GM19438 (cell line): ENCODE measurements at regions not wholly inside any gene's neighbourhood (a gene's known extent, or its start where the extent isn't known, plus 50 kb on each side); places are given as distances from the start of the nearest gene placed in this dataset.

Experiments
- ATAC-seq: cut with Tn5 transposase; IDR thresholded peaks from one replicate; pipeline ENCODE4 v1.9.1; 2021; ENCODE audit warnings: low read depth; ENCODE audit not compliant: unreplicated experiment

DNA sequence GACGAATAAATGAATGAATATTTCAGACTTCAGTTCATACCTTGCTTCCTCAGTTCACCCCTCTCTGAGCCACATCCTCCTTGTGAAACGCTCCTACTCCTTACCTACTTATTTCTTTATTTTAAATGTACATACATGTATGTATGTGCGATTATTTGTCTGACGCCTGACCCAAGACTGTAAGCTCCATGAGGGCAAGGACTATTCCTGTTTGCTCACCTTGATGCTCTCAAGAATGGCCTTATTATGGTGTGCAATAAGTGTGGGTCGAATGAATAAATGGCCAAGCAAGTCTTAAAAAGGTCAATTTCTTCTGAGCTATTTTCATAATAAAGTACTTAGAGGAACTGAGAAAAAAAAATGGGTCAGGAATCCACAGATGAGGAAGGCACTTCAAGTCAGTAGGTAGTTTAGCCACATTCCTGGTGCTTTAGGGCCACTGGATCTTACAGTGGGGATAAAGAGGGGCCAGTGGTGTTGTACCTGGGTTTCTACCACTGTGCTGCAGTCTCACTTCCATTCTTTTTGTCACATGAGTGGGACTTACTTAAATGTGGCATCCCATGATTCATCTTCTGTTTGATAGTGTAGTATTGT is 74.7 kb downstream of the SDC1 start:
- ATAC-seq: no peak

DNA sequence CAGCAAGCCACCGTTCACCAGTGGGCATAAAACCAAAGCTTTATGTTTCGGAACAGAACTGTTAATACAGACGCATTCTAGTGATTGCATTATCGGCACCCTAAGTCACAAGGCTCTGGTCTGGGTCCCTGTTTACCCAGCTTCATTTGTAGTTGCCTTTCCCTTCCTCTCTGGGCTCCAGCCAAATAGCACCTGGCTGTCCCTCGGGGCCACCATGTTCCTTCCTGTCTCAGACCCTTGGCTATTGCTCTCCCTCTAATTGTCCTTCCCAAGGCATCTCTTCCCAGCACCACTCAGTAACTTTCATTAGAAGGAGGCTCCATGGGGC is 75.3 kb downstream of the SDC1 start:
- no peak for ATAC-seq

DNA sequence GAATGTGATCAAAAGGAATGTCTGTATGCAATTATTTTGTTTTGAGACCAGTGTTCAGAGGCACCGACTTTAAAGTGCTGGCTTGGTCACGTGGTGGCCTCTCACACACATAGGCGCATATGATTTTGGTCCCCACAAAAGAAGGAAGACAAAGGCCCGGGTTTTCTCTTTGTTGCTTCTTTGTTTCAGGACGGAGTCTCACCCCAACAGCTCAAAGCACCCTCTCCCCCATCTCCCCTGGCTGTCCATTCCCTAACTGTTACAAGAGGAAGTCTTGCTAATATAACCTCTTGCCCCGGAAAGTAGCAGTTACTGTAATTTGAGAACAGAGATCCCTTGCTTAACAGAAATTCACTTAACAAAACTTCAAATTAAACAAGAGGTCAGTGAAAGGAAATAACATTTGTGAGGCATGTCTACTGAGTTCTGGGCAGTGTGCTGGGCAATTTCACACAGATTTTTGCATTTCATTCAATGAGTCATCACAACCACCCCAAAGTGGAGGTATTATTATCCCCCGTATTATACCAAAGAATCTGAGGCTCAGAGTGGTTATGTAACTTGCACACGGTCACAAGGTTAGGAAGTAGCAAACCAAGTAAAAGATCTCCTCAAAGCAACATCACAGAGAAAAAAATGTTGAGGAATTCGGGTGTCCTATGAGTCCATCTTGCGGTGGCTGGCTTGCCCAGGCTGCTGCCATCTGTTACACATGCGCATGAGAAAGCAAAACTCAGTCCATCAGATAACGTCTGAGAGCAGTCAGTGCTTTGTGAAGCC is 75.8 kb downstream of the SDC1 start:
- no peak for ATAC-seq

DNA sequence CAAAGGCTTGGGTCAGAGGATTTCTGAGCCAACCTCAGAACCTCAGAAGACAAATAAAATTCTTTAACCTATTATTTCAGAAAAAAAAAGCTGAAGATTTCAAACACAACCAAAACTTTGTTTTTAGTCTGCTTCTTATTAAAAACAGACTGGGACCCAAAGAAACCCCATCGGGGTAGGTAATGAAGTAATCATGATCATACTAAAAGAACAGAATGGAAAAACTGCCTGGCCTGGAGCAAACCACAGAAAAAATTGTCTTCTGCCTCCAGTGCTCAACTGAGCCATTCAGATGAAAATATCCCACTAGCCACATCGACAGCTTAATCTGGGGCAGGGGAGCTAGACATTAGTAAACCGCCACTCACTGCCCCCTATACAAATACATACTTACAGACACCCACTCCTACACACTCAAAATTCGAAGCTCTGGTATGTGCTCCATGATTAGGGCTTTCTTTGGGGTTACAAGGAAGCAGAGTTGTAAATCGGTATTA is 76.5 kb downstream of the SDC1 start:
- ATAC-seq: no peak

DNA sequence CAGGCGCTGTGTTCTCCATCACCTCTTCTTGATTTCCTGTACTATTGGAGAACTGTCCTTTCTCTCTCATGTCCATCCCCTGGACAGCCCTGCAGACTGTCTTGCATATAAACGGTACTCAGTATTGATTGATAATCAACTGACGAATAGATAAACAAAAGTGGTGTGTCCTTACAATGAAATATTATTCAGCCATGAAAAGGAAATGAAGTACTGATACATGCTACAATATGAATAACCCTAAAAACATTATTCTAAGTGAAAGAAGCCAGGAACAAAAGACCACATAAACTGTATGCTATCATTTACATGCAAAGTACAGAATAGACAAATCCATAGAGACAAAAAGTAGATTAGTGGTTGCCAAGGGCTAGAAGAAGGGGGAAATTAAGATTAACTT is 77.6 kb downstream of the SDC1 start:
- ATAC-seq: no peak

DNA sequence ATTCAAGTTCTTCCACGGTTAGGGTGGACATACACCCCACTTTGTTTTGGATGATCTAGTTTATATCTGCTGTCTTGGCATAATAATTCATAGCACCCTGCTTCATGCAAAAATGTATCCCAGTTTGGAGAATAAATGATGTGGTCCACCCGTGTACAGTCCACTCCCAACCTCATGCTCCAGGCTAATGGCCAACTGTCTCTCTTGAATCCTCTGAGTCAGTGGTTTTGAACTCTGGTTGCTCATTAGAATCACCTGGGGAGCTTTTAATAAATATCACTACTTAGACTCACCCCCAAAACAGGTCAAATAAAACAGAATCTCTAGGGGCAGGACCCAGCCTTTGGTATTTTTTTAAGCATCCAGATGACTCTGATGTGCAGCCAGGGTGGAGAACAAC is 78.5 kb downstream of the SDC1 start:
- no peak for ATAC-seq

DNA sequence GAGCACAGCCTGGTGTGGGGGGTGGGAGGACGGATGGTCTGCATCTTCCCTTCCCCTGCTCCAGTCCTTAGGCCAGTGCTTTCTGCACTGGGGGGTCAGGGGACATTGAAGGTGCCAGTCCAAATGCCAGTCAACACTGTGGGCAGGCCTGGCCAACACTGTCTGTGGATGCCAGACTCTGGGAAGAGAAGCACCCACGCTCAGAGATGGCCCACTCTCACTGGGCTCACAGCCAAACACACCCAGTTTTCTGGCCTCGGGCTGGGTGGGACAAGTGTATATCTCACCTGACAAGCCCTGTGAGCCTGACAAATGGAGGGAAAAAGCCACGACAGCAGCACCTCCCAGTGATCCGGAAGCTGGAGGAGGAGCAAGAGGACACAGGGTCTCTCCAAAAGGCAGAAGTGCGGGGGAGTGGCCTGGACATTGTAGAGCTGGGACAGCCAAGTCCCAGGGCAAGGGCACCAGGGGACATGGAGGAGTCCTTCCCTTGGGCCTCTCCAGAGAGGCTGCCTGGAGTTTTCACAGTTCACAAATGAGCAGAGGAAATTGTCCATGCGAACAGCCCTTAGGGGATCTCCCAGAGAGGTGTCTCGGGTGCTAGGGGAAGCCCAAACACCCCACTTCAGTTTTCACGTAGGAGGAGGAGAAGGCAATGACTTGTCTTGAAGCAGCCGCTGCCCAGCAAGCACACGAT is 79.3 kb downstream of the SDC1 start:
- peak; percentile 73 for ATAC-seq

DNA sequence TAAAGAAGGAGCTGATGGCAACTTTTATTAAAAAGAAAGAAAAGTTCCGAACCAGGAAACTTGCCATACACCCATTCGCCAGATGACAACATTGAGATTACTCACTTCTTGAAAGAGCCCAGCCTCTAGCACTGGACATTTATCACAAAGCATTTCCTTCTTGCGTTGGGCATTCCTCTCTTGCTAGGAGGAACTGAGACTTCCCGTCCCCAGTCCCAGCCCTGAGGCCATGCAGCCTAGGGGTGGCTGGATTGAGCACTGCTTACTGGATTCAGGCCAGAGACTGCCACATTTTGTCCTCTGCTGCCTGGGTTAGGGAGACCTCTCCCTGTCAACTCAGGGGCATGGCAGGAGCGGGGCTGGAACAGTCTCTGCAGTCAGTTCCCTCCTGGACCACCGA is 80.1 kb downstream of the SDC1 start:
- no peak for ATAC-seq

DNA sequence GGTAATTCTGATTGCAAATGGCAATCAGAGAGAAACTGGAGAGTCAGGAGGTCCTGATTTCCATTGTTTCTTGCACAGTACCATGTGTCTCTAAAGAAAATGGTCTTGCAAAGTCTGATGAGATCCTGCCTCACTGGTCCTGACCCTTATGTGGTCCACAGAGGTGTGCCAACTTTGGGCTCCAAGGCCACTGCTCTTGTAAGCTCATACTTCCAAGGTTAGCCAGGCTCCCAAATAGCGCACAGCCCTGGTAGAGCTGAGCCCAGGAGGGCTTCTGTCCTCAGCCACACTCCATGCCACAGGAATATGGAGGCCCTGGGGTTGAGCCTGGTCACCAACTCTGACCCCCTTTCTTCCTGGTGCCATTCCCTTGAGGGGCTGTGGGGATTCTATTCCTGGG is 80.7 kb downstream of the SDC1 start:
- no peak for ATAC-seq

DNA sequence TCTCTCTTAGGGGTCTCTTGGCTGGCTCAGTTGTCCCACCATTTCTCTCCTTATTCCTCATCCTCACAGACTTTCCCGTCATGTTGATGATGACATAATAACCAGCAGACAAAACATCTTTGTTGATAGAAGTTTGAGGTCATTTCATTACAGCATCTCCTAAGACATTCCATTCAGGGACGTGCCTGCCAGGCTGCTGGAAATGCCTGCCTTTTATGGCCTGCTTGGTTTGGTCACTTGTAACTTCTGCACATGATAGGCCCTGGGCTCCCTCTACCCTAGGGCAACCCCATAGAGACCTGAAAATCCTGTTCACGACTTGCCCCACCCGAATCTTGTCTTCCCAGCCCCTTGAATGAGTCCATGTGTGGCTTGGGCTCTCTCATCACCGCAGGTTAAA is 81.7 kb downstream of the SDC1 start:
- ATAC-seq: no peak

DNA sequence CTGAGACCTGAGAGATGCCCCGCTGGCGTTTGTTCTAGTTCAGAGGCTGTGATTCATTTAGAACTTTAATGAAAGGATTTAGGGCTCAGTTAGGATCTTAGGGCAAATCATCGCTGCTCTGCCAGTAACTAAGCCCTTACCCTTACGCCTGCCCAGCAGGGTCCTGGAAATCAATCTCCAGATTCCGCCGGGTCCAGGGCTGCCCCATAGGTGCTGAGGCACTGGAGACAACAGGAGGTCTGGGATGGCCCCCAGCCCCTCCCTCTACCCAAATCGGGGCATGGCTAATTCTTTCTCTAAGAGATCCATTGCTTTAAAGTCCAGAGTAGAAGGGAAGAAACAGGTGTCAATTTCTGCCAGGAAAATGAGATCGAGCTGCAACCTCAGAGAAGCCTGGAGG is 83.1 kb downstream of the SDC1 start:
- ATAC-seq: no peak

DNA sequence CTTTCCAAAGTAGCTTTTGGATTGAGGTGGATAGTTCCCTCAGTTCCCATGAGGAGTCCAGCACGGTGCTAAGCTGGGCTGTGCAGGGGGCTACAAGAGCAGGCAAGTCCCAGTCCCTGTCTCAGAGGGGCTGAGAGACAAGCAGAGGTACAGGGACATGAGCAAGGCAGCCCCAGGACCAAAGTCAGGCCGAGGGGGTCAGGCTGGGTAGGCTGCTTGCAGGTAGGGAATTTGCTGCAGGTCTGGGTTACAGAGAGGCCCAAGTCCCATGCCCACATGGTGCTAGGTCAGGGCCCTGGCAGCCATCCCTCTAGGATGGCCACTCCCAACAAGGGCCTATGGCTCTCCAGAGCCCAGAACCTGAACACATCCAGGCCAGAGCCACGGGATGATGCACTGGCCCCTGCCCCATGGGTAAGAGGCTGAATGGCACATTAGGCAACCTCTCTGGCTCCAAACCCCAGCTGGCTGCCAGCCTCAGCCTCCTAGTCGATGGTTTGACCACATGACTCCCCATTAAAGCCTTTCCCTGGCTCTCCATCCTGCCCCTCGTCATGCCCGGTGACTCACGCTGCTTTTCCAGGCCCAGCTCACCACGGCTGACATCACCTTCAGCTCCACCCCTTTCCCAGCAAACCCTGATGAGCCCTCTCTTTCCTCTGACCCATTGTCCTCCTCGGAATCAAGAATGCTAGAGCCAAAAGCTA is 83.7 kb downstream of the SDC1 start:
- ATAC-seq: no peak

DNA sequence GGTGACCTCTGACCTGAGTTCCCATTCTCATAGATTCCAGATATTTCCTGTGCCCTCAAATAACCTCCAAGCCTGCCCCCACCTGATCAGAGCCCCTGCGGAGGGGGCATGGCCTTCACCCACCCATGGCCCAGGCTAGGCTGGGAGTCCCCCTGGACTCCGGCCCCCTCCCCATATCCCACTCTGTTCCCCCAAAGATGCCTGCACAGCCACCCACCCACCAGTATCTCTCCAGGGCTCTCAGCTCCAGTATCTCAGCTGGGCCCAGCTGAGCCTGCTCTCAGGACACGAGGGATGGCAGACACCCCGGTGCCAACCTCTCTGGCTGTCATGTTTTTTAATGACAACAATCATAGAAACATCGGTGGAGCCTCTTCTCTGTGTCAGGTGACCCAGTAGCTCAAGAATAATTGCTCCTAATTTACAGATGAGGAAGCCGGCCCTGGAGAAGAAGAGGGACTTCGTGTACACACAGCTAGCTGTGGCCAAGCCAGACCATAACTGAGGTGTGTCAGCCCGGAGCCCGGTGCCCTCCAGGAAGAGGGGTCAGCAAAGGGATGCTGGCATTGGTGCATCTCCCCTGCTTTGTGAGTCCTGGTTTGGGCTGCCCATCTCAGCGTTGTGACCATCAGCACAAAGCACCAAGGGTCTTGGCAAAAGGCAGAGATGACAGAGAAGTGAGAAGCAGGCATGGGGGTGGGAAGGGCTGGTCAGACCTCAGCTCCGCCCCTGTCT is 84.4 kb downstream of the SDC1 start:
- no peak for ATAC-seq

DNA sequence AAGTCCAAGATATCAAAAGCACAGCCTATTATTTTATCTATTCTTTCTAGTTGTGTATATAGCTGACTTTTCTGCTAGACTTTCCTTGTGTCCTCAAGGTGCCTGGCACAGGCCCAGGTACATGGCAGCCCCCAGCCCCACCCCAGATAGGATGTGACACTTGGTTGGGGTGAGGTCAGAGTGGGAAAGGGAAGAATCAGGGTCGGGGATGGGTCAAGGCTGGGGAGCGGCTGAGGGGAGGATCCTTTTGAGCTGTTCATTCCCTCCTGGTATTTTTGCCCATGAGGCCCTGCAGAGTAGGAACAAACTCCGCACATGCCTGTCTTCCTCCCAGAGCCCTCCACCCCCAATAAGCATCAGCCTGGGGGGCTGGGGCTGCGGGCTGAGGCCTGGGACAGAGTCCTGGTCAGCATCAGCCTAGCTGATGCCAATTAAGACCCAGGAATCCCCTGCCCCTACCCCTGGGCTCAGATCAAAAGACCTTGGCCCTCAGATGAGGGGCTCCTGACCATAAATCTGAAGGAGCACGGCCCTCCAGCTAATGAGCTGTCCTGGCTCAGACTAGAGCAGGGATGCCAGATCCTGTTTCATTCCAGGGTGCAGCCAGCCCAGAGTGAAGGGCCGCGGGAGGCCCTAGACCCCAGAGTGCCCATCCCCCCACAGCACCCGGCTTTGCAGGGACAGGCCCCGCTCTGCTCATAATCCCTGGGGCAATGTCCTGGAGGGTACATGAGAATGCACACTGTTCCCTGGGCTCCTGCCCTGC is 85.3 kb downstream of the SDC1 start:
- ATAC-seq: no peak

DNA sequence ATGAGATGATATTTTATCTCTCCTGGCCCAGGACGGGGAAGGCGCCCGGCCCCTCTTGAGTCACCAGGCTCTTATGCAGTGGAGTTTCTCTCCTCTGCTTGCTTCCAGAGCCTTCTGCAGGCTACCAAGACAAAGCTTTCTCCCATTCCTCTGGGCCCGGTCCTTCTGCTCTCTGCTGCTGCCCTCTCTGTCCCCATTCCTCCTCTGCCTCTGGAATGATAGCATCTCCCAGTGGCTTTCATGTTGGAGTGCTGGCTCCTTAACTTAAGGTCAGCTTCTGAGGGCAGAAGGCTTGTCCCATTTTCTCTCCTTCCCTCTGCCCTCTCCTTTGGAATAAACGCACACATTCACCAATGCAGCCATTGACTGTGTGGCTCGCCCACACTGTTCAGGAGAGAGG is 86.2 kb downstream of the SDC1 start:
- no peak for ATAC-seq

DNA sequence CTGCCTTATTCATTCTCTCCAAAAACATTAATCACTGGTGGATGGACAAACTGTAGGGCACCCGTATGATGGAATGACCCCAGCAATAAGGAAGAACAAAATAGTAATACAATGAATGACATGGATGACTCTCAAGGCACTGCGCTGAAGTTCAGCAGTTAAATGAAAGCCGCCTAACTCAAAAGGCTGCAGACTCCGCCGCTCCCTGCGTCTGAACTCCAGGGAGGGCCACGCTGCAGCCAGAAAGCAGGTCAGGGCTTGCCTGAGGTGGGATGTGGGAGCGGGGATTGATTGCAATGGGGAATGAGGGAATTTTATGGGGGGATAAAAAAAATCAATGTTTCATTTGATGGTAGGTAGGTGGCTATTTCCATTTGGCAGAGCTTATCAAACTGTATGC is 86.5 kb upstream of the LAPTM4A start:
- ATAC-seq: no peak

DNA sequence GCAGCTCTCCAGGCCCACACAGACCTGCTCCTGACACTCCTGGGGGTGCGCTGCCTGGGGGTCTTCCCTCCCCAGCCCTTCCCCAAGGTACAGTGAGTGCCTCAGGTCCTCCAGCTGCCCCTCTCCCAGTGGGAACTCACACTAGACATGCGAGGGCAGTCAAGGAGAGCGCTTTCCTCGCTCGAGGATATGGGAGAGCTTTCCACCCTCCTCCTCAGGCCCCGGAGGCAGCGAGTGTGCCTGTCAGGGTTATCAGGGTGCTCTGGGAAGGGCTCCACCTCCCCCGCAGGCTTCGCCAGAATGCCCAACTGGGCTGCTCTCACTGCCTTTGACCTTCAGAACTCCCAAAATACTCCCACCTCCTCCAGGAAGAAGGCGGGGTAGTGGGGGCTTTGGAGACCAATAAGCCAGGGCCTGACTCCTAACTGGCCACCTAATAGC is 85.7 kb upstream of the LAPTM4A start:
- no peak for ATAC-seq

DNA sequence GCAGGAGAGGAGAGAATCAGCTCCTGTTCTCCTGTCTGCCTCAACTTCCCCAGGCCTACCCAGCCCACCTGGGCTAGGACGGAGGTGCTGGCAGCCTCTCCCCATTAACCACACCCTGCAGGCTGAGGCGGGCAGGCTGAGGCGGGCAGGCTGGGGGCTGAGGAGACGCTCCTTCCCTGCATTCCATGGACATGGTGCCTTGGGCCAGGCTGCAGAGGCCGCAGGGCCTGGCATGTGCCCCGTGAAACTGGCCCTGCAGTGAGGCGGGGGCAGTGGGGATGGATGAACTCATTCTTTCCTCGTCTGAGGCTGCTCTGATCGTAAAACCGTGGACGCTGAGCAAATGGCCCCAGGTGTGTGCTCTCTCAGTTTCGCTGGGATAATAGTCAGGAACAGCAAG is 84.7 kb upstream of the LAPTM4A start:
- no peak for ATAC-seq

DNA sequence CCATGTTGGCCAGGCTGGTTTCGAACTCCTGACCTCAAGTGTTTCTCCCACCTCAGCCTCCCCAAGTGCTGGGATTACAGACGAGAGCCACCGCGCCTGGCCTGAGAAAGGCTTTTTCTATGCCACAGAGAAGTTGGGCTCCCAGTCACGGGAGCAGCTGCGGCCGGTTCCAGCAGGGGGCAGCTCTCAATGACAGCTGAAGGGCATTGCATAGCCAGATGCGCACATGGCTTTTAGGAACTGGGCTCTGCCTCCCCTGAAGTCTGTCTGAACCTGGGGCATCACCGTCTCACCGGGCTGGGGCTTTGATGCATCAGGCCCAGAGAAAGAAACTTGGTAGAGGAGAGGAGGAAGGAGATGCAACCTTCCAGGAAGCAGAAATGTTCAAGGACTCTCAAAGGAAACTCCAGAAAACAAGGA is 84.2 kb upstream of the LAPTM4A start:
- peak; percentile 90 for ATAC-seq

DNA sequence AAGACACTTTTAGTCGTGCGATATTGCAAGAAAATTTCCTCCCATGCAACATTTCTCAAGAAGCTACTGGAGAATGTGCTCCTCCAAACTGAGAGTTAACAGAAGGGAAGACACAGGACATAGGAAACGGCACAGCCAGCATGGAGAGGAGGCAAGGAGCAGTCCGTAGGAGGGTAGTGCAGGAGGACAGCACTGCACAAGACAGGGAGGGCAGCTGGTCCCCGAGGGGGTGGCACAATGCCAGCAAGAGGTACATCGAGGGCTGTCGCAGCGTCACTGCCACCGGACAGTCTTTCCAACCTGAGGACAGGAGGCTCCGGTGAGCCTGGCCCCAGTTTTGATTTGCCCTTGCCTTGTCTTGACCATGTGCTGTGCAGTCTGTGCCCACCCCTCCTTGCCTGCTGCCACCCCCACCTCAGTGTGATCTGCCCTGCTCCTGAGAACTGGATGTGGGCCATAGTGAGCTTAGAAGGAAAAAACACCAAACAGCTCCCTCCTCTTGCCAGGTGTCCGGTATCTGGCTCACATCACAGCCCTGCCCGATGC is 81.6 kb upstream of the LAPTM4A start:
- no peak for ATAC-seq
